NB4 (cell line): ENCODE measurements at regions not wholly inside any gene's neighbourhood (a gene's known extent, or its start where the extent isn't known, plus 50 kb on each side); places are given as distances from the start of the nearest gene placed in this dataset.

ENCODE experiments used
- CTCF ChIP-seq: IDR thresholded peaks from one replicate; pipeline ENCODE4 v1.5.1; 2012; ENCODE audit warnings: low read depth, low read length
- MAX ChIP-seq: IDR thresholded peaks from 2 replicates; pipeline ENCODE4 v1.6.1; 2011; ENCODE audit warnings: low read depth, low read length
- MYC ChIP-seq: IDR thresholded peaks from 2 replicates; pipeline ENCODE4 v1.6.1; 2011; ENCODE audit warnings: low read depth, low read length
- POLR2A ChIP-seq: IDR thresholded peaks from 2 replicates; pipeline ENCODE4 v1.6.1; 2011; ENCODE audit warnings: mild to moderate bottlenecking; ENCODE audit not compliant: insufficient read length; ENCODE audit errors: extremely low read depth

- TF ChIP-seq POLR2A (no peak), MAX (no peak), CTCF (no peak), MYC (no peak)
Observed at GRCh38 chr7:36071605-36072004, 81.4 kb upstream of the EEPD1 start.
